WTC11 (cell line): ENCODE measurements at regions not wholly inside any gene's neighbourhood (a gene's known extent, or its start where the extent isn't known, plus 50 kb on each side); places are given as distances from the start of the nearest gene placed in this dataset.

Experiments
- ATAC-seq: fragments of 200-7000 bp; cut with Tn5 transposase; 2 replicates; pipeline ENCODE4 v1.10.0; 2021; ENCODE audit warnings: mild to moderate bottlenecking, moderate library complexity
- CTCF ChIA-PET: fragments of 300-600 bp; sonication (Branson Sonifier 250); formaldehyde crosslinking; loops from one replicate; lab custom pipeline; 2021; ENCODE audit warnings: antibody characterized with exemption; lab: Charles Lee
- POLR2A ChIA-PET: fragments of 350-600 bp; sonication (Branson Sonifier 250); formaldehyde crosslinking; loops from one replicate; lab custom pipeline; 2021; ENCODE audit warnings: antibody characterized with exemption; lab: Charles Lee
- DNase-seq: peaks from one replicate; pipeline ENCODE4 v3.0.0; 2021; ENCODE audit warnings: low spot score
- H3K27ac Mint-ChIP-seq: 2 replicates; pipeline ENCODE4 v1.8.0; 2021; ENCODE audit warnings: mixed read lengths
- H3K27me3 Mint-ChIP-seq: 2 replicates; pipeline ENCODE4 v1.8.0; 2021; ENCODE audit warnings: low read depth, mild to moderate bottlenecking, moderate library complexity, mixed read lengths
- H3K36me3 Mint-ChIP-seq: 2 replicates; pipeline ENCODE4 v1.8.0; 2021; ENCODE audit warnings: mixed read lengths
- H3K4me1 Mint-ChIP-seq: 2 replicates; pipeline ENCODE4 v1.8.0; 2022; ENCODE audit warnings: mixed read lengths
- H3K4me3 Mint-ChIP-seq: 2 replicates; pipeline ENCODE4 v1.8.0; 2021; ENCODE audit warnings: mild to moderate bottlenecking, moderate library complexity, mixed read lengths
- H3K9me3 Mint-ChIP-seq: 2 replicates; pipeline ENCODE4 v1.8.0; 2021; ENCODE audit warnings: mixed read lengths
- E2F4 ChIP-seq: sonication (generic); formaldehyde crosslinking; IDR thresholded peaks from 2 replicates; pipeline ENCODE4 v1.8.1; 2022; ENCODE audit warnings: low read depth, mild to moderate bottlenecking, moderate library complexity, missing genetic modification reagents, borderline replicate concordance
- ELF4 ChIP-seq: sonication (generic); formaldehyde crosslinking; IDR thresholded peaks from 2 replicates; pipeline ENCODE4 v1.8.1; 2022; ENCODE audit warnings: low read depth, mild to moderate bottlenecking, moderate library complexity, missing genetic modification reagents
- ESRRA ChIP-seq: sonication (generic); formaldehyde crosslinking; IDR thresholded peaks from 2 replicates; pipeline ENCODE4 v1.8.1; 2022; ENCODE audit warnings: mild to moderate bottlenecking, missing genetic modification reagents, borderline replicate concordance
- FOXK1 ChIP-seq: sonication (generic); formaldehyde crosslinking; IDR thresholded peaks from 2 replicates; pipeline ENCODE4 v1.8.0; 2022; ENCODE audit warnings: mild to moderate bottlenecking, moderate library complexity, missing genetic modification reagents
- FOXP1 ChIP-seq: sonication (generic); formaldehyde crosslinking; IDR thresholded peaks from 2 replicates; pipeline ENCODE4 v1.8.0; 2022; ENCODE audit warnings: missing genetic modification reagents, mild to moderate bottlenecking, moderate library complexity, borderline replicate concordance
- GTF2I ChIP-seq: fragments of 250-450 bp; sonication (Bioruptor Pico); conservative IDR thresholded peaks from 2 replicates; pipeline ENCODE4 v1.4.0; 2021; ENCODE audit warnings: mild to moderate bottlenecking
- JAZF1 ChIP-seq: fragments of 250-450 bp; sonication (Bioruptor Pico); IDR thresholded peaks from 2 replicates; pipeline ENCODE4 v1.9.0; 2021; ENCODE audit warnings: moderate library complexity, mild to moderate bottlenecking, inconsistent platforms
- MAX ChIP-seq: sonication (generic); formaldehyde crosslinking; IDR thresholded peaks from 2 replicates; pipeline ENCODE4 v1.8.0; 2022; ENCODE audit warnings: mild to moderate bottlenecking, missing genetic modification reagents
- NR2C2 ChIP-seq: sonication (generic); formaldehyde crosslinking; IDR thresholded peaks from 2 replicates; pipeline ENCODE4 v1.8.0; 2022; ENCODE audit warnings: mild to moderate bottlenecking, missing genetic modification reagents
- RELA ChIP-seq: sonication (generic); formaldehyde crosslinking; IDR thresholded peaks from 2 replicates; pipeline ENCODE4 v1.8.1; 2022; ENCODE audit warnings: missing genetic modification reagents, mild to moderate bottlenecking, borderline replicate concordance
- RORB ChIP-seq: fragments of 250-450 bp; sonication (Bioruptor Pico); IDR thresholded peaks from 2 replicates; pipeline ENCODE4 v1.9.0; 2021; ENCODE audit warnings: mild to moderate bottlenecking
- TCF7 ChIP-seq: sonication (generic); formaldehyde crosslinking; IDR thresholded peaks from 2 replicates; pipeline ENCODE4 v1.8.0; 2022; ENCODE audit warnings: mild to moderate bottlenecking, low read depth, missing genetic modification reagents, moderate library complexity
- TEAD4 ChIP-seq: sonication (generic); formaldehyde crosslinking; IDR thresholded peaks from 2 replicates; pipeline ENCODE4 v1.8.0; 2022; ENCODE audit warnings: mild to moderate bottlenecking, missing genetic modification reagents
- TP53 ChIP-seq: sonication (generic); formaldehyde crosslinking; IDR thresholded peaks from 2 replicates; pipeline ENCODE4 v1.8.1; 2023; ENCODE audit warnings: mild to moderate bottlenecking, missing genetic modification reagents
- USF1 ChIP-seq: sonication (generic); formaldehyde crosslinking; IDR thresholded peaks from 2 replicates; pipeline ENCODE4 v1.8.0; 2022; ENCODE audit warnings: mild to moderate bottlenecking, missing genetic modification reagents
- ZBTB21 ChIP-seq: sonication (generic); formaldehyde crosslinking; IDR thresholded peaks from 2 replicates; pipeline ENCODE4 v1.8.1; 2023; ENCODE audit warnings: mild to moderate bottlenecking, missing genetic modification reagents, borderline replicate concordance
- ZMAT4 ChIP-seq: fragments of 250-450 bp; sonication (Bioruptor Pico); IDR thresholded peaks from 2 replicates; pipeline ENCODE4 v1.9.0; 2021; ENCODE audit warnings: mild to moderate bottlenecking
- ZNF219 ChIP-seq: sonication (generic); formaldehyde crosslinking; IDR thresholded peaks from 2 replicates; pipeline ENCODE4 v1.8.0; 2023; ENCODE audit warnings: missing genetic modification reagents, mild to moderate bottlenecking, borderline replicate concordance
- ZNF232 ChIP-seq: sonication (generic); formaldehyde crosslinking; IDR thresholded peaks from 2 replicates; pipeline ENCODE4 v1.8.0; 2022; ENCODE audit warnings: mild to moderate bottlenecking, missing genetic modification reagents
- ZNF396 ChIP-seq: fragments of 250-450 bp; sonication (Bioruptor Pico); IDR thresholded peaks from 2 replicates; pipeline ENCODE4 v1.8.0; 2021; ENCODE audit warnings: mild to moderate bottlenecking, moderate library complexity, borderline replicate concordance
- TF ChIP-seq, protein P1 (sequence below): sonication (generic); formaldehyde crosslinking; IDR thresholded peaks from 2 replicates; pipeline ENCODE4 v1.8.0; 2022; ENCODE audit warnings: mild to moderate bottlenecking, missing genetic modification reagents

DNA sequence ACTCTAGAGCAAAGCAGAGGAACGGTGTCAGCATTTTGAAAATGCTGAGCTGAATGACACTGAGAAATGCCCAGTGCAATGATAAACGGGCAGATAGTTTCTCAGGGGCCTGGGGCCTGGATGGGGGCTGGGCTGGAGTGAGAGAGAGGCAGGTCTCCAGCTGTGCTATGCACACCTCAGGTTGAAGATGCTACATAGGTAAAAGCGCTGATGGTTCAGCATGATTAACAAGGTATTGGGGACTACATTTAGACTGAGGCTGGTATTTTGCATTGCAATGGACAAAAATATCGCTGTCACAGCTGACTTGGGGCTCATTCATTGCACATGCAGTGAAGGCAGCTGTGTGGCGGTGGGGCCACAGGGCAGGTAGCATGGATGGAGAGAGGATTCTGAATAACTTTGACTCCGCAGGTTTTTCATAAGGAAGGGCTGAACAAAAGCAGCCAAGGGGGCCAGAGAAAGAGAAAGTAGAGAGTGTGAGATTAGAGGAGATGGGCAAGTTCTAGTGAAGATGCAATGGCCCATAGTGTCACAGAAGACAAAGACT, 290.8 kb upstream of the ZNF32 start:
- peaks cover 18% of the 10 kb centered on the region for H3K9me3 Mint-ChIP-seq
- ATAC-seq (no peak), DNase-seq (no peak)
- no peak overlapping the region for H3K27ac Mint-ChIP-seq
- ChIA-PET POLR2A (no interaction called here), CTCF (no interaction called here)
- peaks cover 8% of the 10 kb centered on the region for H3K4me1 Mint-ChIP-seq
- H3K27me3 Mint-ChIP-seq = no peaks in the 10 kb centered on the region
- H3K36me3 Mint-ChIP-seq = no peaks in the 10 kb centered on the region; the same call in 1 of the 2 replicates
- H3K4me3 Mint-ChIP-seq = no peak overlapping the region
- TF ChIP-seq TCF7 (CRISPR knock-in tag) = no peak
- no peak for TF ChIP-seq ESRRA (CRISPR knock-in tag)
- TF ChIP-seq ZNF396 = no peak
- TF ChIP-seq JAZF1 (CRISPR knock-in tag) = no peak
- TF ChIP-seq TP53 (CRISPR knock-in tag) = no peak
- TF ChIP-seq RELA (CRISPR knock-in tag) = no peak
- TF ChIP-seq ZNF219 (CRISPR knock-in tag) = no peak
- no peak for TF ChIP-seq ZNF232 (CRISPR knock-in tag)
- TF ChIP-seq, protein P1, sequence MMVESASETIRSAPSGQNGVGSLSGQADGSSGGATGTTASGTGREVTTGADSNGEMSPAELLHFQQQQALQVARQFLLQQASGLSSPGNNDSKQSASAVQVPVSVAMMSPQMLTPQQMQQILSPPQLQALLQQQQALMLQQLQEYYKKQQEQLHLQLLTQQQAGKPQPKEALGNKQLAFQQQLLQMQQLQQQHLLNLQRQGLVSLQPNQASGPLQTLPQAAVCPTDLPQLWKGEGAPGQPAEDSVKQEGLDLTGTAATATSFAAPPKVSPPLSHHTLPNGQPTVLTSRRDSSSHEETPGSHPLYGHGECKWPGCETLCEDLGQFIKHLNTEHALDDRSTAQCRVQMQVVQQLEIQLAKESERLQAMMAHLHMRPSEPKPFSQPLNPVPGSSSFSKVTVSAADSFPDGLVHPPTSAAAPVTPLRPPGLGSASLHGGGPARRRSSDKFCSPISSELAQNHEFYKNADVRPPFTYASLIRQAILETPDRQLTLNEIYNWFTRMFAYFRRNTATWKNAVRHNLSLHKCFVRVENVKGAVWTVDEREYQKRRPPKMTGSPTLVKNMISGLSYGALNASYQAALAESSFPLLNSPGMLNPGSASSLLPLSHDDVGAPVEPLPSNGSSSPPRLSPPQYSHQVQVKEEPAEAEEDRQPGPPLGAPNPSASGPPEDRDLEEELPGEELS (CRISPR knock-in tag) = no peak
- TF ChIP-seq ZMAT4 (CRISPR knock-in tag) = no peak
- TF ChIP-seq GTF2I (CRISPR knock-in tag) = no peak
- no peak for TF ChIP-seq ELF4 (CRISPR knock-in tag)
- TF ChIP-seq ZBTB21 = no peak
- TF ChIP-seq RORB (CRISPR knock-in tag) = no peak
- no peak for TF ChIP-seq NR2C2 (CRISPR knock-in tag)
- no peak for TF ChIP-seq FOXK1 (CRISPR knock-in tag)
- no peak for TF ChIP-seq USF1 (CRISPR knock-in tag)
- no peak for TF ChIP-seq FOXP1 (CRISPR knock-in tag)
- TF ChIP-seq, all 79 proteins: peak for 0

GRCh38 chr10:43938810-43939209, 290.1 kb upstream of the ZNF32 start:
- H3K4me1 Mint-ChIP-seq = peaks cover 11% of the 10 kb centered on the region
- ChIA-PET POLR2A (no interaction called here), CTCF (no interaction called here)
- DNase-seq (no peak), ATAC-seq (no peak)
- H3K9me3 Mint-ChIP-seq = peaks cover 23% of the 10 kb centered on the region
- H3K36me3 Mint-ChIP-seq = no peaks in the 10 kb centered on the region; the same call in 1 of the 2 replicates
- TF ChIP-seq MAX (CRISPR knock-in tag) (no peak), TP53 (CRISPR knock-in tag) (no peak), E2F4 (no peak), TEAD4 (CRISPR knock-in tag) (no peak)
- no peak overlapping the region for H3K27ac Mint-ChIP-seq
- no peak overlapping the region for H3K4me3 Mint-ChIP-seq
- no peaks in the 10 kb centered on the region for H3K27me3 Mint-ChIP-seq
